K562 (cell line): ENCODE measurements at regions not wholly inside any gene's neighbourhood (a gene's known extent, or its start where the extent isn't known, plus 50 kb on each side); places are given as distances from the start of the nearest gene placed in this dataset.

Experiments used
- BDP1 ChIP-seq: IDR thresholded peaks from 3 replicates; pipeline ENCODE4 v1.6.1; 2011; ENCODE audit not compliant: insufficient read length, insufficient read depth
- CAMTA2 ChIP-seq: fragments of 250-450 bp; sonication (Bioruptor Pico); conservative IDR thresholded peaks from 2 replicates; pipeline ENCODE4 v1.5.1; 2022
- CBX3 ChIP-seq, 2 experiments: IDR thresholded peaks; 1 replicate in 1 of 2; 2 replicates in 1 of 2; pipeline ENCODE4 v1.6.1; 2012; ENCODE audit warnings: inconsistent platforms in 2 of 2, low read length in 2 of 2, borderline replicate concordance in 1 of 2, control low read depth in 1 of 2
- HDGF ChIP-seq: fragments of 450-650 bp; IDR thresholded peaks from 2 replicates; pipeline ENCODE4 v1.6.1; 2016
- HIVEP1 ChIP-seq: fragments of 250-450 bp; sonication (Bioruptor Pico); IDR thresholded peaks from 2 replicates; pipeline ENCODE4 v1.4.0; 2020; ENCODE audit warnings: mild to moderate bottlenecking
- HLTF ChIP-seq: fragments of 450-650 bp; IDR thresholded peaks from 2 replicates; pipeline ENCODE4 v1.6.1; 2016
- MCM7 ChIP-seq, 2 experiments: fragments of 450-650 bp; IDR thresholded peaks; 2 replicates each; pipeline ENCODE4 v1.6.1; 2016 to 2018
- NFE2L1 ChIP-seq: fragments of 450-650 bp; IDR thresholded peaks from 2 replicates; pipeline ENCODE4 v1.6.1; 2016; ENCODE audit warnings: missing genetic modification characterization, low read depth, mild to moderate bottlenecking, missing compliant biosample characterization, moderate library complexity, borderline replicate concordance
- PHF20 ChIP-seq: fragments of 450-650 bp; IDR thresholded peaks from 2 replicates; pipeline ENCODE4 v1.6.1; 2018; ENCODE audit not compliant: partially characterized antibody
- RHOXF2B ChIP-seq: fragments of 250-450 bp; sonication (Bioruptor Pico); conservative IDR thresholded peaks from 2 replicates; pipeline ENCODE4 v1.5.1; 2021
- SETDB1 ChIP-seq: IDR thresholded peaks from one replicate; pipeline ENCODE4 v1.6.1; 2012; ENCODE audit warnings: low read length, control low read depth, inconsistent platforms
- TF ChIP-seq, protein P1 (sequence below): sonication (generic); formaldehyde crosslinking; IDR thresholded peaks from 2 replicates; pipeline ENCODE4 v1.8.0; 2022; ENCODE audit warnings: mild to moderate bottlenecking, missing genetic modification reagents
- TF ChIP-seq, protein P2 (sequence below): fragments of 250-450 bp; sonication (Bioruptor Pico); IDR thresholded peaks from 2 replicates; pipeline ENCODE4 v1.5.0; 2021
- TF ChIP-seq, protein P3 (sequence below): fragments of 250-450 bp; sonication (Bioruptor Pico); IDR thresholded peaks from 2 replicates; pipeline ENCODE4 v1.5.0; 2021; ENCODE audit warnings: mild to moderate bottlenecking, moderate library complexity
- TF ChIP-seq, protein P4 (sequence below): sonication (generic); formaldehyde crosslinking; IDR thresholded peaks from 2 replicates; pipeline ENCODE4 v1.8.1; 2023; ENCODE audit warnings: missing genetic modification reagents, mild to moderate bottlenecking, borderline replicate concordance

DNA sequence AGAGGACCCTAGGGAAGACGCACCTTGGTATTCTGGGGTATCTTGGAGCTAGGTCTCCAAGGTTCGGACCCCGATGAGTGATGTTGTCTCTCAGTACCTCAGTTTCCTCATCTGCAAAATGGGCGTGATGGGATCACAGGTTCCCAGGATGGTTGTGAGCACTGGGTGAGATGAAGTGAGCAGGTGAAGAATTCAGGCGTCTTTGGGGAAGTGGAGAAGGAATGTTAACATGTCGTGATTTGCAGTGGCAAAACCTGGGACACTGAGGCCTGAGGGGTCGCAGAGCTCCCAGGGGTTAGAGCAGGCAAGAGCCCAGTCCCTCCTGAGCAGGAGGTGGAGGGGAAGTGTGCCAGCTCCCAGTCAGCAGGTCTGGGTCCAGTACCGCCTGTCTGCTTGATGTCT is 215.1 kb upstream of the GSE1 start (continued):
- TF ChIP-seq HDGF = no peak
- no peak for TF ChIP-seq BDP1
- no peak for TF ChIP-seq NFE2L1
- no peak for TF ChIP-seq MCM7 (IDR thresholded peaks at IDR 0.05)
- no peak for TF ChIP-seq CAMTA2 (CRISPR knock-in tag)
- TF ChIP-seq HIVEP1 (CRISPR knock-in tag) = no peak
- TF ChIP-seq RHOXF2B = no peak
- TF ChIP-seq SETDB1 = no peak
- TF ChIP-seq, protein P1, sequence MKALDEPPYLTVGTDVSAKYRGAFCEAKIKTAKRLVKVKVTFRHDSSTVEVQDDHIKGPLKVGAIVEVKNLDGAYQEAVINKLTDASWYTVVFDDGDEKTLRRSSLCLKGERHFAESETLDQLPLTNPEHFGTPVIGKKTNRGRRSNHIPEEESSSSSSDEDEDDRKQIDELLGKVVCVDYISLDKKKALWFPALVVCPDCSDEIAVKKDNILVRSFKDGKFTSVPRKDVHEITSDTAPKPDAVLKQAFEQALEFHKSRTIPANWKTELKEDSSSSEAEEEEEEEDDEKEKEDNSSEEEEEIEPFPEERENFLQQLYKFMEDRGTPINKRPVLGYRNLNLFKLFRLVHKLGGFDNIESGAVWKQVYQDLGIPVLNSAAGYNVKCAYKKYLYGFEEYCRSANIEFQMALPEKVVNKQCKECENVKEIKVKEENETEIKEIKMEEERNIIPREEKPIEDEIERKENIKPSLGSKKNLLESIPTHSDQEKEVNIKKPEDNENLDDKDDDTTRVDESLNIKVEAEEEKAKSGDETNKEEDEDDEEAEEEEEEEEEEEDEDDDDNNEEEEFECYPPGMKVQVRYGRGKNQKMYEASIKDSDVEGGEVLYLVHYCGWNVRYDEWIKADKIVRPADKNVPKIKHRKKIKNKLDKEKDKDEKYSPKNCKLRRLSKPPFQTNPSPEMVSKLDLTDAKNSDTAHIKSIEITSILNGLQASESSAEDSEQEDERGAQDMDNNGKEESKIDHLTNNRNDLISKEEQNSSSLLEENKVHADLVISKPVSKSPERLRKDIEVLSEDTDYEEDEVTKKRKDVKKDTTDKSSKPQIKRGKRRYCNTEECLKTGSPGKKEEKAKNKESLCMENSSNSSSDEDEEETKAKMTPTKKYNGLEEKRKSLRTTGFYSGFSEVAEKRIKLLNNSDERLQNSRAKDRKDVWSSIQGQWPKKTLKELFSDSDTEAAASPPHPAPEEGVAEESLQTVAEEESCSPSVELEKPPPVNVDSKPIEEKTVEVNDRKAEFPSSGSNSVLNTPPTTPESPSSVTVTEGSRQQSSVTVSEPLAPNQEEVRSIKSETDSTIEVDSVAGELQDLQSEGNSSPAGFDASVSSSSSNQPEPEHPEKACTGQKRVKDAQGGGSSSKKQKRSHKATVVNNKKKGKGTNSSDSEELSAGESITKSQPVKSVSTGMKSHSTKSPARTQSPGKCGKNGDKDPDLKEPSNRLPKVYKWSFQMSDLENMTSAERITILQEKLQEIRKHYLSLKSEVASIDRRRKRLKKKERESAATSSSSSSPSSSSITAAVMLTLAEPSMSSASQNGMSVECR = no peak
- TF ChIP-seq HLTF = no peak
- TF ChIP-seq, protein P2, sequence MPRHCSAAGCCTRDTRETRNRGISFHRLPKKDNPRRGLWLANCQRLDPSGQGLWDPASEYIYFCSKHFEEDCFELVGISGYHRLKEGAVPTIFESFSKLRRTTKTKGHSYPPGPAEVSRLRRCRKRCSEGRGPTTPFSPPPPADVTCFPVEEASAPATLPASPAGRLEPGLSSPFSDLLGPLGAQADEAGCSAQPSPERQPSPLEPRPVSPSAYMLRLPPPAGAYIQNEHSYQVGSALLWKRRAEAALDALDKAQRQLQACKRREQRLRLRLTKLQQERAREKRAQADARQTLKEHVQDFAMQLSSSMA (CRISPR knock-in tag) = no peak
- 0 out of 3 replicates have a peak, but pooled peaks of 1 of the 2 experiments have one; percentile 33 for TF ChIP-seq CBX3 (IDR thresholded peaks at IDR 0.05; ENCODE audit: borderline replicate concordance in 1 of 2, low read length in 2 of 2)
- TF ChIP-seq, protein P3, sequence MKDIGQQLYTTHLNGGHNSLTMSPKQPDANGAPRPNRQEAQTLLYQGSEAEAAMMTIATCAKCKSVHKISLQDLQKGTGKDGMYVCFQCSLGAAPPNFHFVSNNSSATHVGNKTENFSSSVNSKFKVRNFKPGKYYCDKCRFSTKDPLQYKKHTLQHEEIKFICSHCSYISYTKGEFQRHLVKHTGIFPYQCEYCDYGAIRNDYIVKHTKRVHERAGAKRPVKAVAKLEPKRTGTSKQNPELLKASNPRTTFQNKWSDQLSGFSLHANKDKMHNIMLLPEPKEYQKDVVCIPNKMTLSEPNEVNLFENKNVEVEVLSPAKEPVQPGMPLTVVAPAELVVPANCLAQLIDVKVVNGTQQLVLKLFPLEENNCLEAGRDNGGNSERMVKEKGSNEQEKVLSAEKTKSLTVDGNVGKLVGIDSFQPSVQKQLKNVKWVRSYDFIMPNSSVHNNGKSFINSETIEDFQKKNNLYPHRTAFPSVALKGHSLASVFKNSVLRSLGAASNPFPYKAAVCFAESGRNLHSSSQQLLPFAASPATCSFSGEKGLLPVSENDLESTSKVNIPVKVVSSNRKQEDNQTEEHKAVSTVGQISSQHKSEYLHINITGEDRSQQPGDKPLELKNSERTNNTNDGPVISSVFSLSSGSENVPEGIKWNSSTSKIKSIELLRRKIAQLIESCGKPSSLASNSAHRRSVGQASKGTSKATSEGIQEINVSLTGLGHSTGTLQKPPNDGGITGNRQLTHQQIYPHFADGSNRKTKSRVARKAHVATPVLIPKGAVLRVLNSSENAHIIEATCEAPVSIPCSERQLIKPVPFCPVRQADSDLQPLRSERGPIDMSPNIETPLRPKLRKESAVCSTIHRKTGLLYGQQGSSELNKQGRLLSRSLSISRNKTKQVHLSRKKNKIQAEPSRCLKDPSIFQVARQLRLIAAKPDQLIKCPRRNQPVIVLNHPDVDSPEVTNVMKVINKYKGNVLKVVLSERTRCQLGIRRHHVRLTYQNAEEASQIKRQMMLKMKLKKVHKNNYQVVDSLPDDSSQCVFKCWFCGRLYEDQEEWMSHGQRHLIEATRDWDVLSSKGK (CRISPR knock-in tag) = no peak
- TF ChIP-seq, protein P4, sequence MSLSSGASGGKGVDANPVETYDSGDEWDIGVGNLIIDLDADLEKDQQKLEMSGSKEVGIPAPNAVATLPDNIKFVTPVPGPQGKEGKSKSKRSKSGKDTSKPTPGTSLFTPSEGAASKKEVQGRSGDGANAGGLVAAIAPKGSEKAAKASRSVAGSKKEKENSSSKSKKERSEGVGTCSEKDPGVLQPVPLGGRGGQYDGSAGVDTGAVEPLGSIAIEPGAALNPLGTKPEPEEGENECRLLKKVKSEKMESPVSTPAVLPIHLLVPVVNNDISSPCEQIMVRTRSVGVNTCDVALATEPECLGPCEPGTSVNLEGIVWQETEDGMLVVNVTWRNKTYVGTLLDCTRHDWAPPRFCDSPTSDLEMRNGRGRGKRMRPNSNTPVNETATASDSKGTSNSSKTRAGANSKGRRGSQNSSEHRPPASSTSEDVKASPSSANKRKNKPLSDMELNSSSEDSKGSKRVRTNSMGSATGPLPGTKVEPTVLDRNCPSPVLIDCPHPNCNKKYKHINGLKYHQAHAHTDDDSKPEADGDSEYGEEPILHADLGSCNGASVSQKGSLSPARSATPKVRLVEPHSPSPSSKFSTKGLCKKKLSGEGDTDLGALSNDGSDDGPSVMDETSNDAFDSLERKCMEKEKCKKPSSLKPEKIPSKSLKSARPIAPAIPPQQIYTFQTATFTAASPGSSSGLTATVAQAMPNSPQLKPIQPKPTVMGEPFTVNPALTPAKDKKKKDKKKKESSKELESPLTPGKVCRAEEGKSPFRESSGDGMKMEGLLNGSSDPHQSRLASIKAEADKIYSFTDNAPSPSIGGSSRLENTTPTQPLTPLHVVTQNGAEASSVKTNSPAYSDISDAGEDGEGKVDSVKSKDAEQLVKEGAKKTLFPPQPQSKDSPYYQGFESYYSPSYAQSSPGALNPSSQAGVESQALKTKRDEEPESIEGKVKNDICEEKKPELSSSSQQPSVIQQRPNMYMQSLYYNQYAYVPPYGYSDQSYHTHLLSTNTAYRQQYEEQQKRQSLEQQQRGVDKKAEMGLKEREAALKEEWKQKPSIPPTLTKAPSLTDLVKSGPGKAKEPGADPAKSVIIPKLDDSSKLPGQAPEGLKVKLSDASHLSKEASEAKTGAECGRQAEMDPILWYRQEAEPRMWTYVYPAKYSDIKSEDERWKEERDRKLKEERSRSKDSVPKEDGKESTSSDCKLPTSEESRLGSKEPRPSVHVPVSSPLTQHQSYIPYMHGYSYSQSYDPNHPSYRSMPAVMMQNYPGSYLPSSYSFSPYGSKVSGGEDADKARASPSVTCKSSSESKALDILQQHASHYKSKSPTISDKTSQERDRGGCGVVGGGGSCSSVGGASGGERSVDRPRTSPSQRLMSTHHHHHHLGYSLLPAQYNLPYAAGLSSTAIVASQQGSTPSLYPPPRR (CRISPR knock-in tag) = no peak
- TF ChIP-seq PHF20 = peak; percentile 32
